IMR-90 (cell line): ENCODE measurements at regions not wholly inside any gene's neighbourhood (a gene's known extent, or its start where the extent isn't known, plus 50 kb on each side); places are given as distances from the start of the nearest gene placed in this dataset.
"Not testable (repeated sequence)": the region's sequence is repeated elsewhere in the genome, so short reads cannot be mapped to it uniquely, and the experiment has no call there.

Source experiments
- ATAC-seq: fragments of 200-7000 bp; cut with Tn5 transposase; 2 replicates; pipeline ENCODE4 v1.9.1; 2020; ENCODE audit warnings: low read depth, mild to moderate bottlenecking, moderate library complexity
- BruUV-seq: library from RNA; stranded (reverse); fragments of 400-500 nt; replicated peaks from 2 replicates; lab custom pipeline; 2021; lab: Mats Ljungman, UMichigan
- CTCF ChIA-PET: fragments of 300-600 bp; formaldehyde crosslinking; extraction: SDS; loops from one replicate; lab custom pipeline; 2021; ENCODE audit warnings: antibody characterized with exemption; lab: Yijun Ruan, JAX
- POLR2A ChIA-PET: fragments of 300-600 bp; sonication (Branson Sonifier 250); formaldehyde crosslinking; loops from one replicate; lab custom pipeline; 2022; ENCODE audit warnings: antibody characterized with exemption; ENCODE audit not compliant: unreplicated experiment; lab: Charles Lee
- DNase-seq: peaks from one replicate; pipeline ENCODE4 v3.0.0; 2013
- H2AFZ ChIP-seq: replicated peaks from 2 replicates; pipeline ENCODE3; 2013; ENCODE audit warnings: low read length, mild to moderate bottlenecking; ENCODE audit not compliant: poor library complexity
- H2AK5ac ChIP-seq: 2 replicates; pipeline ENCODE4 v1.6.1; 2013; ENCODE audit warnings: low read depth, low read length, inconsistent platforms
- H2AK9ac ChIP-seq: replicated peaks from 2 replicates; pipeline ENCODE3; 2013; ENCODE audit warnings: mild to moderate bottlenecking, low read depth, low read length, moderate library complexity; ENCODE audit not compliant: poor library complexity
- H2BK120ac ChIP-seq: 2 replicates; pipeline ENCODE4 v1.6.1; 2013; ENCODE audit warnings: low read depth, low read length, inconsistent platforms
- H2BK15ac ChIP-seq: 3 replicates; pipeline ENCODE4 v1.6.1; 2013; ENCODE audit warnings: low read depth, low read length, inconsistent platforms
- H2BK20ac ChIP-seq: 2 replicates; pipeline ENCODE4 v1.6.1; 2013; ENCODE audit warnings: low read depth, mild to moderate bottlenecking, inconsistent platforms, low read length, moderate library complexity
- H2BK5ac ChIP-seq: 2 replicates; pipeline ENCODE4 v1.6.1; 2013; ENCODE audit warnings: mild to moderate bottlenecking, low read depth, low read length, inconsistent platforms; ENCODE audit not compliant: poor library complexity, severe bottlenecking
- H3K14ac ChIP-seq: replicated peaks from 2 replicates; pipeline ENCODE4 v1.6.1; 2013; ENCODE audit warnings: low read depth, low read length, inconsistent platforms
- H3K18ac ChIP-seq: 2 replicates; pipeline ENCODE4 v1.6.1; 2013; ENCODE audit warnings: low read depth, low read length, control low read depth
- H3K23ac ChIP-seq: 2 replicates; pipeline ENCODE4 v1.6.1; 2013; ENCODE audit warnings: low read depth, low read length, inconsistent platforms
- H3K27ac ChIP-seq: 2 replicates; pipeline ENCODE4 v1.5.1; 2013; ENCODE audit warnings: mild to moderate bottlenecking, control low read depth, low read length; ENCODE audit not compliant: insufficient read depth
- H3K27me3 ChIP-seq: 2 replicates; pipeline ENCODE4 v1.6.1; 2013; ENCODE audit warnings: low read length; ENCODE audit not compliant: control insufficient read depth, insufficient read depth
- H3K36me3 ChIP-seq: 2 replicates; pipeline ENCODE4 v1.6.1; 2013; ENCODE audit warnings: low read length, mixed read lengths; ENCODE audit not compliant: control insufficient read depth, insufficient read depth
- H3K4ac ChIP-seq: 2 replicates; pipeline ENCODE4 v1.6.1; 2013; ENCODE audit warnings: low read depth, low read length, inconsistent platforms
- H3K4me1 ChIP-seq: 2 replicates; pipeline ENCODE4 v1.6.1; 2013; ENCODE audit warnings: low read length, mixed read lengths; ENCODE audit not compliant: control insufficient read depth, insufficient read depth
- H3K4me2 ChIP-seq: 2 replicates; pipeline ENCODE4 v1.6.1; 2013; ENCODE audit warnings: low read depth, mild to moderate bottlenecking, control low read depth, low read length, moderate library complexity
- H3K4me3 ChIP-seq: 2 replicates; pipeline ENCODE4 v1.5.1; 2013; ENCODE audit warnings: low read depth, mild to moderate bottlenecking, control low read depth, low read length, moderate library complexity; ENCODE audit not compliant: insufficient read depth
- H3K56ac ChIP-seq: 2 replicates; pipeline ENCODE4 v1.6.1; 2013; ENCODE audit warnings: low read length, inconsistent platforms; ENCODE audit not compliant: insufficient read depth; ENCODE audit errors: extremely low read depth
- H3K79me1 ChIP-seq, 2 experiments: 2 replicates each; pipeline ENCODE4 v1.6.1; 2013; ENCODE audit warnings: low read length in 2 of 2, inconsistent platforms in 1 of 2, low read depth in 1 of 2
- H3K9ac ChIP-seq: 2 replicates; pipeline ENCODE4 v1.6.1; 2013; ENCODE audit warnings: low read depth, low read length, control low read depth
- H3K9me1 ChIP-seq: 2 replicates; pipeline ENCODE4 v1.6.1; 2013; ENCODE audit warnings: low read length, inconsistent platforms; ENCODE audit not compliant: insufficient read depth
- H3K9me3 ChIP-seq: 2 replicates; pipeline ENCODE4 v1.6.1; 2013; ENCODE audit warnings: low read length; ENCODE audit not compliant: control insufficient read depth, insufficient read depth
- H4K20me1 ChIP-seq: 2 replicates; pipeline ENCODE4 v1.6.1; 2013; ENCODE audit warnings: low read length, inconsistent platforms; ENCODE audit not compliant: insufficient read depth
- H4K5ac ChIP-seq: 2 replicates; pipeline ENCODE4 v1.6.1; 2013; ENCODE audit warnings: mild to moderate bottlenecking, low read depth, low read length, control low read depth
- H4K8ac ChIP-seq, 2 experiments: 2 replicates each; pipeline ENCODE4 v1.6.1; 2013; ENCODE audit warnings: low read depth in 2 of 2, low read length in 2 of 2, control low read depth in 1 of 2, inconsistent platforms in 1 of 2
- H4K91ac ChIP-seq: 2 replicates; pipeline ENCODE4 v1.6.1; 2013; ENCODE audit warnings: low read depth, low read length, inconsistent platforms; ENCODE audit not compliant: insufficient read depth
- WGBS, 2 experiments: methylation state at CpG; one replicate each; pipeline versions ENCODE4 v1.1.5 to v1.1.7; 2013; ENCODE audit warnings: missing lambda C conversion rate in 2 of 2; ENCODE audit not compliant: insufficient read length in 1 of 2; ENCODE audit errors: extremely low coverage in 2 of 2; 5-methylcytosine and 5-hydroxymethylcytosine counted together
- dilution Hi-C: fragments of 300-500 bp; cut with HindIII; formaldehyde crosslinking; loops from one replicate; pipeline ENCODE4 v1.14.3; 2018; ENCODE audit warnings: low sequenced_read_pairs; ENCODE audit not compliant: unreplicated experiment
- in situ Hi-C: fragments of 300-500 bp; cut with MboI; formaldehyde crosslinking; loops from 3 replicates; pipeline ENCODE4 v1.14.3; 2019; ENCODE audit warnings: low sequenced_read_pairs, inconsistent platforms, mixed read lengths
- intact Hi-C: fragments of 100-400 bp; cut with micrococcal nuclease; formaldehyde crosslinking; loops from 2 replicates; pipeline ENCODE4 v1.10.0; 2022

DNA sequence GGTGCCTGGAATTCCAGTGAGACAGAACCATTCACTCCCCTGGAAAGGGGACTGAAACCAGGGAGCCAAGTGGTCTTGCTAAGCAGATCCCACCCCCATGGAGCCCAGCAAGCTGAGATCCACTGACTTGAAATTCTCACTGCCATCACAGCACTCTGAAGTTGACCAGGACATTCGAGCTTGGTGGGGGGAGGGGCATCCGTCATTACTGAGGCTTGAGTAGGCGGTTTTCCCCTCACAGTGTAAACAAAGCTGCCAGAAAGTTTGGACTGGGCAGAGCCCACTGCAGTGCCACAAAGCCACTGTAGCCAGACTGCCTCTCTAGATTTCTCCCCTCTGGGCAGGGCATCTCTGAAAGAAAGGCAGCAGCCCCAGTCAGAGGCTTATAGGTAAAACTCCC is 623.9 kb upstream of the CCDC179 start:
- H3K9me1 ChIP-seq, dilution Hi-C loops, BruUV-seq, in situ Hi-C loops, intact Hi-C loops, H3K18ac ChIP-seq, H3K56ac ChIP-seq, H3K27ac ChIP-seq, ATAC-seq, H3K9ac ChIP-seq, H4K8ac ChIP-seq, DNase-seq, H3K14ac ChIP-seq, H2BK120ac ChIP-seq, H3K36me3 ChIP-seq, H2BK20ac ChIP-seq, H2BK15ac ChIP-seq, H2BK5ac ChIP-seq, CTCF ChIA-PET, POLR2A ChIA-PET, H2AK5ac ChIP-seq, H3K27me3 ChIP-seq, H3K4me2 ChIP-seq, H4K20me1 ChIP-seq, H2AK9ac ChIP-seq, H3K4ac ChIP-seq, H3K4me1 ChIP-seq, H3K79me1 ChIP-seq, H4K91ac ChIP-seq, H3K23ac ChIP-seq, H3K9me3 ChIP-seq, H3K4me3 ChIP-seq, H2AFZ ChIP-seq, H4K5ac ChIP-seq: not testable (repeated sequence)
- WGBS, 2 experiments = no CpG with 5 or more reads among the region's 3 CpGs

DNA sequence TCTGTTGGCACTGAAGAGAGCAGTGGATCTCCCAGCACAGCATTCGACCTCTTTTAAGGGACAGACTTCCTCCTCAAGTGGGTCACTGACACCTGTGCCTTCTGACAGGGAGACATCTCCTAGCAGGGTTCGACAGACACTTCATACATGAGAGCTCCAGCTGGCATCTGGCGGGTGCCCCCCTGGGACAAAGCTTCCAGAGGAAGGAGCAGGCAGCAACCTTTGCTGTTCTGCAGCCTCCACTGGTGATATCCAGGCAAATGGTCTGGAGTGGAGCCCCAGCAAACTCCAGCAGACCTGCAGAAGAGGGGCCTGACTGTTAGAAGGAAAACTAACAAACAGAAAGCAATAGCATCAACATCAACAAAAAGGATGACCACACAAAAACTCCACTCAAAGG is 624.3 kb upstream of the CCDC179 start:
- H3K4ac ChIP-seq, BruUV-seq, H3K9me3 ChIP-seq, CTCF ChIA-PET, H3K18ac ChIP-seq, H2BK5ac ChIP-seq, H3K9me1 ChIP-seq, H2AK9ac ChIP-seq, H2AK5ac ChIP-seq, H2BK20ac ChIP-seq, dilution Hi-C loops, H3K4me2 ChIP-seq, H3K4me3 ChIP-seq, H4K5ac ChIP-seq, H4K20me1 ChIP-seq, H4K91ac ChIP-seq, H3K56ac ChIP-seq, DNase-seq, POLR2A ChIA-PET, intact Hi-C loops, H2BK15ac ChIP-seq, H3K36me3 ChIP-seq, H3K79me1 ChIP-seq, H4K8ac ChIP-seq, H3K14ac ChIP-seq, H3K9ac ChIP-seq, H3K27ac ChIP-seq, ATAC-seq, in situ Hi-C loops, H2AFZ ChIP-seq, H3K4me1 ChIP-seq, H3K23ac ChIP-seq, H2BK120ac ChIP-seq, H3K27me3 ChIP-seq: not testable (repeated sequence)
- 80% methylated on average over 1 of the region's 3 CpGs; no CpG with 5 or more reads in 1 of the 2 experiments for WGBS, 2 experiments
